ENCODE measurements at regions not wholly inside any gene's neighbourhood (a gene's known extent, or its start where the extent isn't known, plus 50 kb on each side); places are given as distances from the start of the nearest gene placed in this dataset.

DNA sequence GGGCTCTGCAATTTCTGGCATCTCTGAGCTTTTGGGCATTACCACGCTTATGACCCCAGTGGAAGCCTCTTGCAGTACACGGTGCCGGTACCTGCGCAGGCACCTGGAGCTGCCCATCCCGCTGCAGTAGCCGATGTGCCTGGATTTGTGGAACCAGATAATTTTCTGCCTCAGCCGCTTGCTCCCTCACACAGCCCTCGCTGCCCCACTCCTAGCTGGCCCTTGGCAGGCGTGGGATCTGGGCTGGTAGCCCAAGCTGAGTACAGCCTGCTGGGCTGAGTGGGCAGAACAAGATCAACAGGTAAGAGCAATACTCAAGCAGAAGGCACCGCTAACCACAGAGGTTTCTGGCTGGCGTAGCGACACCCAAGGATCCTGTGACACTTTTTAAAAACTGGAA lies 1808.8 kb upstream of the ACO1 start:
- TF ChIP-seq, protein P1, sequence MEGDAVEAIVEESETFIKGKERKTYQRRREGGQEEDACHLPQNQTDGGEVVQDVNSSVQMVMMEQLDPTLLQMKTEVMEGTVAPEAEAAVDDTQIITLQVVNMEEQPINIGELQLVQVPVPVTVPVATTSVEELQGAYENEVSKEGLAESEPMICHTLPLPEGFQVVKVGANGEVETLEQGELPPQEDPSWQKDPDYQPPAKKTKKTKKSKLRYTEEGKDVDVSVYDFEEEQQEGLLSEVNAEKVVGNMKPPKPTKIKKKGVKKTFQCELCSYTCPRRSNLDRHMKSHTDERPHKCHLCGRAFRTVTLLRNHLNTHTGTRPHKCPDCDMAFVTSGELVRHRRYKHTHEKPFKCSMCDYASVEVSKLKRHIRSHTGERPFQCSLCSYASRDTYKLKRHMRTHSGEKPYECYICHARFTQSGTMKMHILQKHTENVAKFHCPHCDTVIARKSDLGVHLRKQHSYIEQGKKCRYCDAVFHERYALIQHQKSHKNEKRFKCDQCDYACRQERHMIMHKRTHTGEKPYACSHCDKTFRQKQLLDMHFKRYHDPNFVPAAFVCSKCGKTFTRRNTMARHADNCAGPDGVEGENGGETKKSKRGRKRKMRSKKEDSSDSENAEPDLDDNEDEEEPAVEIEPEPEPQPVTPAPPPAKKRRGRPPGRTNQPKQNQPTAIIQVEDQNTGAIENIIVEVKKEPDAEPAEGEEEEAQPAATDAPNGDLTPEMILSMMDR (conservative IDR thresholded peaks at IDR 0.05): no peak
- no peak for TF ChIP-seq ZFX (IDR thresholded peaks at IDR 0.05)

DNA sequence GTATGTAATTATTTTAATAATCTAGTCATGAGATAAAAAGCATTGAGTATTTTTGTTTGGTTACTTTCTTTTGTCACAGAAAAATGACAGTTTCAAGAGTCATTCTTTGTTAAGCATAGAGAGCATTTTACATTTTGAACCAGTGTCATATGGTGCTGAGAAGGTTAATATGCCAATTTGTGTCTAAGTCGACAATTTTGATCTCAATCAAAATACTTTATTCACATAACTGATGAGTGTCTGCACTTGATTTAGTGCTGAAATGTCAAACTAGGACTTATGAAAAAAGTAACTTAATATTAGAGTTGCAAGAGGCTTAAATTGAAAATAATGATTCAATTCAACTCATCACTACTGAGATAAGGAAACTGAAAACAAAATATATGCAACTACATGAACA lies 1804.6 kb upstream of the ACO1 start:
- TF ChIP-seq ZFX (IDR thresholded peaks at IDR 0.05): no peak
- TF ChIP-seq, protein P1 (conservative IDR thresholded peaks at IDR 0.05): no peak
- H3K27ac ChIP-seq: no peak overlapping the region

More for the DNA sequence above, 1808.8 kb upstream of the ACO1 start:
- H3K27ac ChIP-seq: no peak overlapping the region

DNA sequence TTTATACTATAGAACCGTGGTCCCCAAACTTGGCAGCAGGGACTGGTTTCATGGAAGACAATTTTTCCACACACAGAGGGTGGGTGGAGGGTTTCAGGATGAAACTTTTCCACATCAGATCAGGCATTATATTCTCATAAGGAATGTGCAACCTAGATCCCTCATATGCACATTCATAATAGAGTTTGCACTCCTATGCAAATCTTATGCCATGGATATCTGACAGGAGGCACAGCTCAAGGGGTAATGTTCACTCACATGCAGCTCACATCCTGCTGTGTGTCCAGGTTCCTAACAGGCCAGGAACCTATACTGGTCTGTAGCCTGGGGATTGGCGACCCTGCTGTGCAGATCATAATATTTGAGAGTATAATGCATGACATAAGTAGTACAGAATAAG lies 1802.2 kb upstream of the ACO1 start:
- TF ChIP-seq, protein P1 (conservative IDR thresholded peaks at IDR 0.05): no peak
- TF ChIP-seq ZFX (IDR thresholded peaks at IDR 0.05): no peak
- no peak overlapping the region for H3K27ac ChIP-seq

DNA sequence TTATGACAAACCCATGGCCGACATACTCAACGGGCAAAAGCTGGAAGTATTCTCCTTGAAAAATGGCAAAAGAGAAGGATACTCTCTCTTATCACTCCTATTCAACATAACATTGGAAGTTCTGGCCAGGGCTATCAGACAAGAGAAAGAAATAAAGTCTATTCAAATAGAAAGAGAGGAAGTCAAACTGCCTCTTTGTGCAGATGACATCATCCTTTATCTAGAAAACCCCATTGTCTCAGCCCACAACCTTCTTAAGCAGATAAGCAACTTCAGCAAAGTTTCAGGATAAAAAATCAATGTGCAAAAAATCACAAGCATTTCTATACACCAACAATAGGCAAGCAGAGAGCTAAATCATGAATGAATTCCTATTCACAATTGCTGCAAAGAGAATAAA lies 1799.9 kb upstream of the ACO1 start:
- no peak overlapping the region for H3K27ac ChIP-seq
- no peak for TF ChIP-seq ZFX (IDR thresholded peaks at IDR 0.05)
- TF ChIP-seq, protein P1 (conservative IDR thresholded peaks at IDR 0.05): no peak

- no peak overlapping the region for H3K27ac ChIP-seq
- TF ChIP-seq ZFX (IDR thresholded peaks at IDR 0.05): no peak
- TF ChIP-seq, protein P1 (conservative IDR thresholded peaks at IDR 0.05): no peak
These were observed 1793.0 kb upstream of the ACO1 start for GRCh38 chr9:30591461-30591860.

DNA sequence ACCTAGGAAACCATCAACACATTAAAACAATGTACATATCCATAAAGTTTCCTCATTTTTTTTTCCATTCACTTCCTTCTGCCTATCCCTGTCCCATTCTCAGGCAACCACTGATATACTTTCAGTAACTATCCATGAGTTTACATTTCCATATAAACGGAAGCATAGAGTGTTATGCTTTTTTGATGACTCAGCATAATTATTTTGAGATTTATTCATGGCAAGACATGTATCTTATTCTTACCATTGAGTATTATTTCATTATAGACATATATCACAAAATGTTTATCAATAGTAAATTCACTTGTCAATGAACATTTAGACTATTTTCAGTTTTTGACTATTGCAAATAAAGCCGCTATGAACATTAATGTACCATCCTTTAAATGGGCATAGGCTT lies 1786.8 kb upstream of the ACO1 start:
- no peak for TF ChIP-seq ZFX (IDR thresholded peaks at IDR 0.05)
- TF ChIP-seq, protein P1 (conservative IDR thresholded peaks at IDR 0.05): no peak
- H3K27ac ChIP-seq: no peak overlapping the region

- H3K27ac ChIP-seq: no peak overlapping the region
- TF ChIP-seq ZFX (IDR thresholded peaks at IDR 0.05): no peak
- TF ChIP-seq, protein P1 (conservative IDR thresholded peaks at IDR 0.05): no peak
These were observed 1778.5 kb upstream of the ACO1 start for GRCh38 chr9:30605936-30606335.

Measured in C4-2B (cell line).